ENCODE measurements at regions not wholly inside any gene's neighbourhood (a gene's known extent, or its start where the extent isn't known, plus 50 kb on each side); places are given as distances from the start of the nearest gene placed in this dataset.

- TF ChIP-seq ZFP3 (CRISPR knock-in tag; IDR thresholded peaks at IDR 0.05) (no peak), ZC3H10 (CRISPR knock-in tag; IDR thresholded peaks at IDR 0.05) (no peak)
- no peak for ATAC-seq
These were observed 121.3 kb upstream of the PARP11 start for GRCh38 chr12:3994500-3994899.

DNA sequence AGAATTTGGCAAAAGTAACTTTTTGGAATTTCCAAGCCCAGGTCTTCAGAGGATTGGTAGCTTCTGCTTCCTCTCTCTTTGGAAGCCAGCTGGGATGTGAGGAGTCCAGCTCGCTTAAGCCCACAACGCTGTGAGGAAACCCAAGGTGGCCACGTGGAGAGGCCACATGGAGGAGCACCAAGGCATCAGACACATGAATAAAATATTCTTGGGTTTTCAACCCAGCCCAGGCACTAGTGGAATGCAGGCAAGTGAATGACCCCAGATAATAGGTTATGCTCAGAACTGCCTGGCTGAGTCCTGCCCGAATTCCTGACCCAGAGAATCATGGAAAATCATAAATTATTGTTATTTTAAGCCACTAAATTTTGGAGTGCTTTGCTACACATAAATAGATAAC is 119.7 kb upstream of the PARP11 start:
- TF ChIP-seq BACH2 (CRISPR knock-in tag; IDR thresholded peaks at IDR 0.05; ENCODE audit: borderline replicate concordance) (no peak), POU6F1 (CRISPR knock-in tag; IDR thresholded peaks at IDR 0.05; ENCODE audit: borderline replicate concordance, low read depth) (no peak), TCF4 (CRISPR knock-in tag; IDR thresholded peaks at IDR 0.05; ENCODE audit: borderline replicate concordance) (no peak), ARNTL (CRISPR knock-in tag; IDR thresholded peaks at IDR 0.05; ENCODE audit: borderline replicate concordance, low read depth) (no peak)
- no peak for ATAC-seq

GRCh38 chr12:3991798-3992580 is 118.8 kb upstream of the PARP11 start:
- ATAC-seq: no peak

More at GRCh38 chr12:3991798-3992580, 118.8 kb upstream of the PARP11 start:
- no peak for TF ChIP-seq ZNF565 (CRISPR knock-in tag; conservative IDR thresholded peaks at IDR 0.05; ENCODE audit: low read depth)
- no peak for TF ChIP-seq PPARA (CRISPR knock-in tag; IDR thresholded peaks at IDR 0.05; ENCODE audit: borderline replicate concordance)
- TF ChIP-seq, protein P1, sequence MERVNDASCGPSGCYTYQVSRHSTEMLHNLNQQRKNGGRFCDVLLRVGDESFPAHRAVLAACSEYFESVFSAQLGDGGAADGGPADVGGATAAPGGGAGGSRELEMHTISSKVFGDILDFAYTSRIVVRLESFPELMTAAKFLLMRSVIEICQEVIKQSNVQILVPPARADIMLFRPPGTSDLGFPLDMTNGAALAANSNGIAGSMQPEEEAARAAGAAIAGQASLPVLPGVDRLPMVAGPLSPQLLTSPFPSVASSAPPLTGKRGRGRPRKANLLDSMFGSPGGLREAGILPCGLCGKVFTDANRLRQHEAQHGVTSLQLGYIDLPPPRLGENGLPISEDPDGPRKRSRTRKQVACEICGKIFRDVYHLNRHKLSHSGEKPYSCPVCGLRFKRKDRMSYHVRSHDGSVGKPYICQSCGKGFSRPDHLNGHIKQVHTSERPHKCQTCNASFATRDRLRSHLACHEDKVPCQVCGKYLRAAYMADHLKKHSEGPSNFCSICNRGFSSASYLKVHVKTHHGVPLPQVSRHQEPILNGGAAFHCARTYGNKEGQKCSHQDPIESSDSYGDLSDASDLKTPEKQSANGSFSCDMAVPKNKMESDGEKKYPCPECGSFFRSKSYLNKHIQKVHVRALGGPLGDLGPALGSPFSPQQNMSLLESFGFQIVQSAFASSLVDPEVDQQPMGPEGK (CRISPR knock-in tag; IDR thresholded peaks at IDR 0.05; ENCODE audit: borderline replicate concordance): no peak
- no peak for TF ChIP-seq OSR1 (CRISPR knock-in tag; IDR thresholded peaks at IDR 0.05)
- TF ChIP-seq ZFP30 (CRISPR knock-in tag; IDR thresholded peaks at IDR 0.05): no peak
- TF ChIP-seq ZNF70 (CRISPR knock-in tag; IDR thresholded peaks at IDR 0.05): no peak
- TF ChIP-seq GLIS3 (CRISPR knock-in tag; IDR thresholded peaks at IDR 0.05): no peak
- TF ChIP-seq BACH2 (CRISPR knock-in tag; IDR thresholded peaks at IDR 0.05; ENCODE audit: borderline replicate concordance): no peak
- TF ChIP-seq CSDC2 (CRISPR knock-in tag; IDR thresholded peaks at IDR 0.05): no peak
- TF ChIP-seq TCF4 (CRISPR knock-in tag; IDR thresholded peaks at IDR 0.05; ENCODE audit: borderline replicate concordance): no peak
- no peak for TF ChIP-seq SNAI2 (CRISPR knock-in tag; IDR thresholded peaks at IDR 0.05)
- TF ChIP-seq ISL1 (CRISPR knock-in tag; IDR thresholded peaks at IDR 0.05): no peak
- TF ChIP-seq, protein P2, sequence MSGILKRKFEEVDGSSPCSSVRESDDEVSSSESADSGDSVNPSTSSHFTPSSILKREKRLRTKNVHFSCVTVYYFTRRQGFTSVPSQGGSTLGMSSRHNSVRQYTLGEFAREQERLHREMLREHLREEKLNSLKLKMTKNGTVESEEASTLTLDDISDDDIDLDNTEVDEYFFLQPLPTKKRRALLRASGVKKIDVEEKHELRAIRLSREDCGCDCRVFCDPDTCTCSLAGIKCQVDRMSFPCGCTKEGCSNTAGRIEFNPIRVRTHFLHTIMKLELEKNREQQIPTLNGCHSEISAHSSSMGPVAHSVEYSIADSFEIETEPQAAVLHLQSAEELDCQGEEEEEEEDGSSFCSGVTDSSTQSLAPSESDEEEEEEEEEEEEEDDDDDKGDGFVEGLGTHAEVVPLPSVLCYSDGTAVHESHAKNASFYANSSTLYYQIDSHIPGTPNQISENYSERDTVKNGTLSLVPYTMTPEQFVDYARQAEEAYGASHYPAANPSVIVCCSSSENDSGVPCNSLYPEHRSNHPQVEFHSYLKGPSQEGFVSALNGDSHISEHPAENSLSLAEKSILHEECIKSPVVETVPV (CRISPR knock-in tag; IDR thresholded peaks at IDR 0.05): no peak
- no peak for TF ChIP-seq ARNTL (CRISPR knock-in tag; IDR thresholded peaks at IDR 0.05; ENCODE audit: borderline replicate concordance, low read depth)
- no peak for TF ChIP-seq CREB5 (CRISPR knock-in tag; IDR thresholded peaks at IDR 0.05; ENCODE audit: low read depth)
- no peak for TF ChIP-seq TOX (CRISPR knock-in tag; IDR thresholded peaks at IDR 0.05; ENCODE audit: borderline replicate concordance)
- no peak for TF ChIP-seq ZNF8 (CRISPR knock-in tag; IDR thresholded peaks at IDR 0.05)
- TF ChIP-seq, protein P3, sequence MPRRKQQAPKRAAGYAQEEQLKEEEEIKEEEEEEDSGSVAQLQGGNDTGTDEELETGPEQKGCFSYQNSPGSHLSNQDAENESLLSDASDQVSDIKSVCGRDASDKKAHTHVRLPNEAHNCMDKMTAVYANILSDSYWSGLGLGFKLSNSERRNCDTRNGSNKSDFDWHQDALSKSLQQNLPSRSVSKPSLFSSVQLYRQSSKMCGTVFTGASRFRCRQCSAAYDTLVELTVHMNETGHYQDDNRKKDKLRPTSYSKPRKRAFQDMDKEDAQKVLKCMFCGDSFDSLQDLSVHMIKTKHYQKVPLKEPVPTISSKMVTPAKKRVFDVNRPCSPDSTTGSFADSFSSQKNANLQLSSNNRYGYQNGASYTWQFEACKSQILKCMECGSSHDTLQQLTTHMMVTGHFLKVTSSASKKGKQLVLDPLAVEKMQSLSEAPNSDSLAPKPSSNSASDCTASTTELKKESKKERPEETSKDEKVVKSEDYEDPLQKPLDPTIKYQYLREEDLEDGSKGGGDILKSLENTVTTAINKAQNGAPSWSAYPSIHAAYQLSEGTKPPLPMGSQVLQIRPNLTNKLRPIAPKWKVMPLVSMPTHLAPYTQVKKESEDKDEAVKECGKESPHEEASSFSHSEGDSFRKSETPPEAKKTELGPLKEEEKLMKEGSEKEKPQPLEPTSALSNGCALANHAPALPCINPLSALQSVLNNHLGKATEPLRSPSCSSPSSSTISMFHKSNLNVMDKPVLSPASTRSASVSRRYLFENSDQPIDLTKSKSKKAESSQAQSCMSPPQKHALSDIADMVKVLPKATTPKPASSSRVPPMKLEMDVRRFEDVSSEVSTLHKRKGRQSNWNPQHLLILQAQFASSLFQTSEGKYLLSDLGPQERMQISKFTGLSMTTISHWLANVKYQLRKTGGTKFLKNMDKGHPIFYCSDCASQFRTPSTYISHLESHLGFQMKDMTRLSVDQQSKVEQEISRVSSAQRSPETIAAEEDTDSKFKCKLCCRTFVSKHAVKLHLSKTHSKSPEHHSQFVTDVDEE (CRISPR knock-in tag; IDR thresholded peaks at IDR 0.05): no peak
- TF ChIP-seq ZC3H10 (CRISPR knock-in tag; IDR thresholded peaks at IDR 0.05): no peak
- TF ChIP-seq ZFP3 (CRISPR knock-in tag; IDR thresholded peaks at IDR 0.05): no peak
